ENCODE measurements at regions not wholly inside any gene's neighbourhood (a gene's known extent, or its start where the extent isn't known, plus 50 kb on each side); places are given as distances from the start of the nearest gene placed in this dataset.

GRCh38 chr2:106011380-106011779, 182.7 kb downstream of the UXS1 start:
- TF ChIP-seq POLR2A (IDR thresholded peaks at IDR 0.05) (no peak), CTCF (IDR thresholded peaks at IDR 0.05) (no peak)
